HCT116 (cell line): ENCODE measurements at regions not wholly inside any gene's neighbourhood (a gene's known extent, or its start where the extent isn't known, plus 50 kb on each side); places are given as distances from the start of the nearest gene placed in this dataset.

Experiments
- ATAC-seq: fragments of 200-7000 bp; cut with Tn5 transposase; 2 replicates; pipeline ENCODE4 v1.9.1; 2020; ENCODE audit warnings: mild to moderate bottlenecking, moderate library complexity
- BruUV-seq: library from RNA; stranded (reverse); fragments of 400-500 nt; replicated peaks from 2 replicates; lab custom pipeline; 2021; lab: Mats Ljungman, UMichigan
- CTCF ChIA-PET: fragments of 300-600 bp; sonication (Branson Sonifier 250); formaldehyde crosslinking; loops from one replicate; lab custom pipeline; 2021; ENCODE audit warnings: antibody characterized with exemption; lab: Charles Lee
- POLR2A ChIA-PET: fragments of 300-600, 350-600 bp; sonication (Branson Sonifier 250); formaldehyde crosslinking; loops from one replicate; lab custom pipeline; 2021; ENCODE audit warnings: antibody characterized with exemption; lab: Charles Lee
- RAD21 ChIA-PET, 2 experiments: fragments of 300-600 bp; sonication (Branson Sonifier 250); formaldehyde crosslinking; loops; one replicate each; lab custom pipeline; 2023; ENCODE audit warnings: low total read pairs in 2 of 2; ENCODE audit not compliant: uncharacterized antibody in 2 of 2, unreplicated experiment in 2 of 2, low non-redundant PET in 1 of 2; lab: Charles Lee
- DNase-seq: peaks from one replicate; pipeline ENCODE4 v3.0.0-alpha.2; 2010; ENCODE audit warnings: low read depth, low spot score
- H2AFZ ChIP-seq: fragments of 200-600 bp; shearing (Covaris generic), sonication (generic); 2 replicates; pipeline ENCODE4 v1.6.1; 2017; ENCODE audit warnings: low read depth, mixed run types, mixed read lengths, antibody characterized with exemption, low read length; ENCODE audit not compliant: poor library complexity, severe bottlenecking
- H3K27ac ChIP-seq: 2 replicates; pipeline ENCODE4 v1.5.1; 2012; ENCODE audit warnings: low read depth, low read length
- H3K27me3 ChIP-seq: fragments of 200-600 bp; sonication (generic); 2 replicates; pipeline ENCODE4 v1.6.1; 2016; ENCODE audit warnings: mixed run types, low read length, mixed read lengths; ENCODE audit not compliant: insufficient read depth
- H3K36me3 ChIP-seq, 2 experiments: fragments of 200-500 bp in 1 of 2; fragments of 200-600 bp in 1 of 2; sonication (Bioruptor generic) in 1 of 2; sonication (generic) in 1 of 2; 2 replicates each; pipeline versions ENCODE4 v1.5.1 to v1.6.1; 2014 to 2016; ENCODE audit warnings: low read length in 2 of 2, inconsistent platforms in 1 of 2, mixed read lengths in 1 of 2, mixed run types in 1 of 2; ENCODE audit not compliant: insufficient read depth in 2 of 2, control insufficient read depth in 1 of 2
- H3K4me1 ChIP-seq, 2 experiments: fragments of 200-600 bp in 1 of 2; sonication (generic) in 1 of 2; 2 replicates each; pipeline versions ENCODE4 v1.5.1 to v1.6.1; 2012 to 2017; ENCODE audit warnings: low read length in 2 of 2, inconsistent platforms in 1 of 2, mild to moderate bottlenecking in 1 of 2, mixed read lengths in 1 of 2, mixed run types in 1 of 2, moderate library complexity in 1 of 2; ENCODE audit not compliant: insufficient read depth in 2 of 2, control insufficient read depth in 1 of 2
- H3K4me2 ChIP-seq: fragments of 200-600 bp; sonication (generic); 2 replicates; pipeline ENCODE4 v1.6.1; 2017; ENCODE audit warnings: mixed run types, low read length, mixed read lengths
- H3K4me3 ChIP-seq, 2 experiments: fragments of 200-600 bp in 1 of 2; sonication (generic) in 1 of 2; replicated peaks in 1 of 2; 2 replicates each; pipeline ENCODE4 v1.5.1; 2011 to 2016; ENCODE audit warnings: low read length in 2 of 2, control low read depth in 1 of 2, low read depth in 1 of 2, mild to moderate bottlenecking in 1 of 2, mixed read lengths in 1 of 2, mixed run types in 1 of 2
- H3K79me2 ChIP-seq: fragments of 200-600 bp; sonication (generic); 2 replicates; pipeline ENCODE4 v1.6.1; 2017; ENCODE audit warnings: mild to moderate bottlenecking, mixed run types, low read length, moderate library complexity, mixed read lengths; ENCODE audit not compliant: insufficient read depth
- H3K9ac ChIP-seq: fragments of 200-600 bp; sonication (generic); 2 replicates; pipeline ENCODE4 v1.6.1; 2016; ENCODE audit warnings: low read length, mixed read lengths
- H3K9me2 ChIP-seq: fragments of 200-600 bp; sonication (generic), shearing (Covaris generic); 2 replicates; pipeline ENCODE4 v1.6.1; 2017; ENCODE audit warnings: mixed run types, mild to moderate bottlenecking, moderate library complexity; ENCODE audit not compliant: insufficient read depth
- H3K9me3 ChIP-seq, 2 experiments: fragments of 200-500 bp in 1 of 2; fragments of 200-600 bp in 1 of 2; sonication (Bioruptor generic) in 1 of 2; sonication (generic) in 1 of 2; 2 replicates each; pipeline ENCODE4 v1.6.1; 2014 to 2017; ENCODE audit warnings: low read length in 2 of 2, mixed read lengths in 2 of 2, inconsistent platforms in 1 of 2, low read depth in 1 of 2, mild to moderate bottlenecking in 1 of 2, mixed run types in 1 of 2, moderate library complexity in 1 of 2; ENCODE audit not compliant: control insufficient read depth in 1 of 2, insufficient read depth in 1 of 2
- H4K20me1 ChIP-seq: fragments of 200-600 bp; sonication (generic), shearing (Covaris generic); 2 replicates; pipeline ENCODE4 v1.6.1; 2017; ENCODE audit warnings: mixed run types, mild to moderate bottlenecking, moderate library complexity; ENCODE audit not compliant: insufficient read depth
- CBX3 ChIP-seq: IDR thresholded peaks from 2 replicates; pipeline ENCODE4 v1.6.1; 2012; ENCODE audit warnings: low read depth
- CEBPB ChIP-seq: IDR thresholded peaks from 2 replicates; pipeline ENCODE4 v1.6.1; 2012; ENCODE audit warnings: low read depth
- CTCF ChIP-seq, 3 experiments: fragments of 200-600 bp in 1 of 3; sonication (generic) in 1 of 3; IDR thresholded peaks in 2 of 3; conservative IDR thresholded peaks in 1 of 3; 2 replicates each; pipeline ENCODE4 v1.5.1; 2012 to 2017; ENCODE audit warnings: low read depth in 2 of 3, low read length in 2 of 3, antibody characterized with exemption in 1 of 3, borderline replicate concordance in 1 of 3, control low read depth in 1 of 3, mild to moderate bottlenecking in 1 of 3, mixed read lengths in 1 of 3, mixed run types in 1 of 3, moderate library complexity in 1 of 3; ENCODE audit not compliant: insufficient read depth in 1 of 3
- FOSL1 ChIP-seq: IDR thresholded peaks from 2 replicates; pipeline ENCODE4 v1.6.1; 2012; ENCODE audit warnings: low read depth
- JUND ChIP-seq: IDR thresholded peaks from 2 replicates; pipeline ENCODE4 v1.6.1; 2012
- POLR2AphosphoS5 ChIP-seq: IDR thresholded peaks from 2 replicates; pipeline ENCODE4 v1.6.1; 2011; ENCODE audit warnings: mild to moderate bottlenecking, low read depth, low read length, moderate library complexity
- RAD21 ChIP-seq: IDR thresholded peaks from 2 replicates; pipeline ENCODE4 v1.6.1; 2012; ENCODE audit warnings: low read depth, mild to moderate bottlenecking
- SIN3A ChIP-seq: IDR thresholded peaks from 2 replicates; pipeline ENCODE4 v1.6.1; 2012; ENCODE audit warnings: low read depth
- SP1 ChIP-seq: IDR thresholded peaks from 2 replicates; pipeline ENCODE4 v1.6.1; 2012; ENCODE audit warnings: low read depth
- TCF7L2 ChIP-seq: IDR thresholded peaks from 2 replicates; pipeline ENCODE4 v1.7.0; 2011; ENCODE audit warnings: borderline replicate concordance, inconsistent platforms; ENCODE audit not compliant: insufficient read depth, insufficient read length; ENCODE audit errors: extremely low read depth
- ZFX ChIP-seq: fragments of 450-650 bp; IDR thresholded peaks from 2 replicates; pipeline ENCODE4 v1.6.1; 2017
- intact Hi-C: fragments of 100-400 bp; cut with micrococcal nuclease; formaldehyde crosslinking; loops from 2 replicates; pipeline ENCODE4 v1.10.0; 2022

GRCh38 chr7:153152801-153153422, 393.4 kb downstream of the ACTR3B start:
- DNase-seq = no peak
- intact Hi-C loops = no loop called here
- no TSS peak for BruUV-seq
- H3K4me1 ChIP-seq = no peaks in the 10 kb centered on the region; a peak in 1 of 4 replicates
- H3K9me3 ChIP-seq = no peaks in the 10 kb centered on the region
- no peak overlapping the region for H3K4me3 ChIP-seq
- TF ChIP-seq ZFX (no peak), JUND (no peak), CEBPB (no peak), TCF7L2 (no peak), FOSL1 (no peak)
- TF ChIP-seq, all 23 proteins: peak for 0
- ChIA-PET RAD21 (no interaction called here), POLR2A (no interaction called here), CTCF (no interaction called here)
- Histone ChIP-seq H4K20me1 (no peaks in the 10 kb centered on the region), H3K79me2 (no peaks in the 10 kb centered on the region), H3K4me2 (no peak overlapping the region), H3K9ac (no peak overlapping the region), H3K9me2 (no peaks in the 10 kb centered on the region), H3K27ac (no peak overlapping the region), H3K27me3 (no peaks in the 10 kb centered on the region), H3K36me3 (no peaks in the 10 kb centered on the region), H2AFZ (no peak overlapping the region)
- no peak for ATAC-seq

- intact Hi-C loops = no loop called here
- H3K27ac ChIP-seq = no peak overlapping the region
- H3K4me2 ChIP-seq = no peak overlapping the region
- H3K27me3 ChIP-seq = no peaks in the 10 kb centered on the region
- no TSS peak for BruUV-seq
- no peak overlapping the region for H3K9ac ChIP-seq
- H3K4me1 ChIP-seq = no peaks in the 10 kb centered on the region
- DNase-seq = no peak
- H3K4me3 ChIP-seq = no peak overlapping the region
- no peaks in the 10 kb centered on the region for H3K79me2 ChIP-seq
- ChIA-PET RAD21 (no interaction called here), CTCF (no interaction called here), POLR2A (no interaction called here)
- H3K9me3 ChIP-seq = no peaks in the 10 kb centered on the region
- H3K9me2 ChIP-seq = no peaks in the 10 kb centered on the region
- ATAC-seq = no peak
- no peaks in the 10 kb centered on the region for H4K20me1 ChIP-seq
- no peak overlapping the region for H2AFZ ChIP-seq
- no peaks in the 10 kb centered on the region for H3K36me3 ChIP-seq
- no peak for TF ChIP-seq RAD21
- TF ChIP-seq TCF7L2 = no peak
- no peak for TF ChIP-seq SP1
- TF ChIP-seq SIN3A = no peak
- no peak for TF ChIP-seq JUND
- no peak for TF ChIP-seq FOSL1
- no peak for TF ChIP-seq POLR2AphosphoS5
- TF ChIP-seq CTCF (IDR thresholded peaks at IDR 0.05 in 2 of 3, conservative IDR thresholded peaks at IDR 0.05 in 1 of 3; ENCODE audit: borderline replicate concordance in 1 of 3, insufficient read depth in 1 of 3, low read depth in 2 of 3, low read length in 2 of 3) = no peak
- no peak for TF ChIP-seq ZFX
- TF ChIP-seq CBX3 = no peak
Observed at GRCh38 chr7:153158149-153158548, 398.6 kb downstream of the ACTR3B start.
